Endodermal cell (in vitro differentiated cells): ENCODE measurements at regions not wholly inside any gene's neighbourhood (a gene's known extent, or its start where the extent isn't known, plus 50 kb on each side); places are given as distances from the start of the nearest gene placed in this dataset.

Experiments used
- DNase-seq: peaks from one replicate; pipeline ENCODE4 v3.0.0-alpha.2; 2017
- H3K27ac ChIP-seq: 2 replicates; pipeline ENCODE4 v1.5.1; 2013; ENCODE audit warnings: mild to moderate bottlenecking, low read depth, low read length, moderate library complexity
- H3K27me3 ChIP-seq: 2 replicates; pipeline ENCODE4 v1.6.1; 2013; ENCODE audit warnings: mild to moderate bottlenecking, low read length, moderate library complexity; ENCODE audit not compliant: insufficient read depth, control insufficient read depth, poor library complexity, severe bottlenecking
- H3K36me3 ChIP-seq: 2 replicates; pipeline ENCODE4 v1.7.0; 2013; ENCODE audit warnings: mild to moderate bottlenecking, low read length, moderate library complexity; ENCODE audit not compliant: control insufficient read depth, insufficient read depth
- H3K4me1 ChIP-seq: one replicate; pipeline ENCODE4 v1.7.0; 2013; ENCODE audit warnings: low read length; ENCODE audit not compliant: control insufficient read depth, insufficient read depth
- H3K4me3 ChIP-seq: 2 replicates; pipeline ENCODE4 v1.5.1; 2013; ENCODE audit warnings: mild to moderate bottlenecking, low read length, moderate library complexity
- H3K9ac ChIP-seq: 2 replicates; pipeline ENCODE4 v1.6.1; 2013; ENCODE audit warnings: mild to moderate bottlenecking, low read length, moderate library complexity; ENCODE audit not compliant: poor library complexity, severe bottlenecking; ENCODE audit errors: extremely low read depth
- H3K9me3 ChIP-seq: 2 replicates; pipeline ENCODE4 v1.6.1; 2013; ENCODE audit warnings: mild to moderate bottlenecking, low read length, moderate library complexity; ENCODE audit not compliant: control insufficient read depth
- H3K27ac Mint-ChIP-seq: 2 replicates; pipeline ENCODE4 v1.8.0; 2020; ENCODE audit warnings: mixed read lengths
- H3K27me3 Mint-ChIP-seq: 2 replicates; pipeline ENCODE4 v1.8.0; 2021; ENCODE audit warnings: mild to moderate bottlenecking, mixed read lengths; ENCODE audit not compliant: insufficient read depth
- H3K36me3 Mint-ChIP-seq: 2 replicates; pipeline ENCODE4 v1.8.0; 2020; ENCODE audit warnings: low read depth, mixed read lengths
- H3K4me1 Mint-ChIP-seq: 2 replicates; pipeline ENCODE4 v1.8.0; 2020; ENCODE audit warnings: mixed read lengths
- H3K4me3 Mint-ChIP-seq: 2 replicates; pipeline ENCODE4 v1.8.0; 2020; ENCODE audit warnings: mild to moderate bottlenecking, moderate library complexity, mixed read lengths
- H3K9me3 Mint-ChIP-seq: 2 replicates; pipeline ENCODE4 v1.8.0; 2020; ENCODE audit warnings: mild to moderate bottlenecking, mixed read lengths
- CTCF ChIP-seq: fragments of 200-600 bp; sonication (generic); conservative IDR thresholded peaks from 2 replicates; pipeline ENCODE4 v1.5.0; 2021; ENCODE audit warnings: antibody characterized with exemption, mild to moderate bottlenecking
- WGBS, 2 experiments: methylation state at CpG; one replicate each; pipeline versions ENCODE4 v1.1.5 to v1.1.7; 2013; ENCODE audit warnings: missing lambda C conversion rate in 2 of 2, mixed read lengths in 1 of 2; ENCODE audit not compliant: insufficient coverage in 1 of 2, insufficient read length in 1 of 2; 5-methylcytosine and 5-hydroxymethylcytosine counted together

- H3K4me3 ChIP-seq: no peak overlapping the region
- TF ChIP-seq CTCF: no peak
- Mint-ChIP-seq H3K27ac (no peak overlapping the region), H3K9me3 (no peaks in the 10 kb centered on the region), H3K4me1 (peaks cover 5% of the 10 kb centered on the region), H3K4me3 (no peak overlapping the region), H3K36me3 (no peaks in the 10 kb centered on the region), H3K27me3 (no peaks in the 10 kb centered on the region)
- no peak for DNase-seq
- no peaks in the 10 kb centered on the region for H3K36me3 ChIP-seq
- no peaks in the 10 kb centered on the region for H3K4me1 ChIP-seq
- H3K27me3 ChIP-seq: no peaks in the 10 kb centered on the region
- H3K27ac ChIP-seq: no peak overlapping the region
- H3K9me3 ChIP-seq: no peaks in the 10 kb centered on the region
- H3K9ac ChIP-seq: no peak overlapping the region
Measured at GRCh38 chr3:103057487-103057886, 622.7 kb downstream of the ZPLD1 start.

GRCh38 chr3:103059432-103059831 lies 624.6 kb downstream of the ZPLD1 start:
- Histone ChIP-seq H3K4me1 (no peaks in the 10 kb centered on the region), H3K36me3 (no peaks in the 10 kb centered on the region), H3K27ac (no peak overlapping the region), H3K4me3 (no peak overlapping the region), H3K9me3 (no peaks in the 10 kb centered on the region), H3K9ac (no peak overlapping the region), H3K27me3 (no peaks in the 10 kb centered on the region)
- Mint-ChIP-seq H3K4me3 (no peak overlapping the region), H3K9me3 (no peaks in the 10 kb centered on the region), H3K4me1 (peaks cover 5% of the 10 kb centered on the region), H3K27me3 (no peaks in the 10 kb centered on the region), H3K36me3 (no peaks in the 10 kb centered on the region), H3K27ac (no peak overlapping the region)
- WGBS, 2 experiments: 87 to 100% methylated on average over 1 of the region's 2 CpGs
- no peak for TF ChIP-seq CTCF
- DNase-seq: no peak

GRCh38 chr3:103060242-103060641 lies 625.4 kb downstream of the ZPLD1 start:
- 76 to 95% methylated on average over 2 of the region's 3 CpGs for WGBS, 2 experiments
- no peaks in the 10 kb centered on the region for H3K36me3 ChIP-seq
- H3K4me3 ChIP-seq: no peak overlapping the region
- H3K9me3 ChIP-seq: no peaks in the 10 kb centered on the region
- DNase-seq: no peak
- no peaks in the 10 kb centered on the region for H3K4me1 ChIP-seq
- no peak overlapping the region for H3K4me3 Mint-ChIP-seq
- no peak overlapping the region for H3K9ac ChIP-seq
- no peaks in the 10 kb centered on the region for H3K27me3 ChIP-seq
- no peaks in the 10 kb centered on the region for H3K27me3 Mint-ChIP-seq
- no peaks in the 10 kb centered on the region for H3K36me3 Mint-ChIP-seq
- H3K27ac Mint-ChIP-seq: no peak overlapping the region
- no peaks in the 10 kb centered on the region for H3K9me3 Mint-ChIP-seq
- no peak for TF ChIP-seq CTCF
- no peak overlapping the region for H3K27ac ChIP-seq
- H3K4me1 Mint-ChIP-seq: peaks cover 5% of the 10 kb centered on the region
